ENCODE measurements at regions not wholly inside any gene's neighbourhood (a gene's known extent, or its start where the extent isn't known, plus 50 kb on each side); places are given as distances from the start of the nearest gene placed in this dataset.

DNA sequence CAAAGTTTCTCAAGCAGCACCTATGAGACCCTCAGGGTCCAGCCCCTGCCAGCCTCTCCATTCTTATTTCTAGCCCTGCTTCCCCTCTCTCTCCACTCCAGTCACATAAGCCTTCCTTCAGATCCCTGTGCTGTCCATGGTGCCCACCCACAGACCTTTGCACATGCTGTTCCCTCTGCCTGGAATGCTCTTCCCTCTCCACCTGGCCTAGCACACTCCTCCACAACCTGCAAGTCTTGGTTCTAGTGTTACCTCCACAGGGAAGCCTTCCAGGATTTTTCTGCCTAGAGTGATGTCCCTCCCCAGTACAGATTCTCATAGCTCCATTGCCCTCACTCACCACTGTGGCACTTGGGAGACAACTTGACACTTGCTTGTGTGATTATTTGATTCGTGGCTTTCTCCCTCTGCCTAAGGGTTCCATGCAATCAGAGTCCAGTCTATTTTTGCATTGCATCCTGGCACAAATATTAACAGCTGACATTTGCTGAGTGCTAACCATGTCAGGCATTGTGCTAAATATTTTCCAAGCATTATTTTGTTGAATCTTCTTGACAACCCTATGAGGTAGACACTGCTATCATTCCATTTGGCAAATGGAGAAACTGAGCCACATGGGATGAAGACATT lies 127.3 kb downstream of the SYF2 start:
- no peak for DNase-seq

DNA sequence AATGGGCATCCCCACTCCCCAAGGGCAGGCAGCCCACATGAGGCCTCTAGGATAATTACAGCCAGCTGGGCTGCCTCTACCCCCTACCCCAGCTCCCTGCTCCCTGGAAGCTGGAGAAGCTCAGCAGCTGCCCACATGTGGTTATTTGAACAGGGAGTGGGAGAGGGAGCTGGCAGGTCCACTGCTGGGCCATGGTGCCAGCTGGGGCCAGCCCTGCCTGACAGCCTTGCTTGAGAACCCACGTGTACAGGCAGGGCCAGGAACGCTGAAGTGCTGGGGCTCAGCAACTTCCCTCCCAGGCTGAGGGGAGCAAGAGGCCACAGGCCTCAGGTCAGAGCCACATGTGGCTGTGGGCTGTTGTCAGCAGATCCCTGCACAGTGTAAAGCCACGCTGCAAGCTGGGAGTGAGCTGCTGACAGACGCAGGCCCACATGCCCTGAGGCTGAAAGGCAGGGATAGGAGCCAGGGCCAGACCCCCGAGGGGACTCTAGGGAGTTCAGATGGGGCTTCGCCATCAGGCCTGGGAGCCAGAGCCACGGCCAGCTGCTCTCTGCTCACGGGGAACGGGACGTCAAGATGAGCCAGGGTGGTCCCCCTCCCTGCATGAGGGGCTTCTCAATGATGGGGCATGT lies 129.0 kb downstream of the SYF2 start:
- peak; percentile 12 for DNase-seq

DNA sequence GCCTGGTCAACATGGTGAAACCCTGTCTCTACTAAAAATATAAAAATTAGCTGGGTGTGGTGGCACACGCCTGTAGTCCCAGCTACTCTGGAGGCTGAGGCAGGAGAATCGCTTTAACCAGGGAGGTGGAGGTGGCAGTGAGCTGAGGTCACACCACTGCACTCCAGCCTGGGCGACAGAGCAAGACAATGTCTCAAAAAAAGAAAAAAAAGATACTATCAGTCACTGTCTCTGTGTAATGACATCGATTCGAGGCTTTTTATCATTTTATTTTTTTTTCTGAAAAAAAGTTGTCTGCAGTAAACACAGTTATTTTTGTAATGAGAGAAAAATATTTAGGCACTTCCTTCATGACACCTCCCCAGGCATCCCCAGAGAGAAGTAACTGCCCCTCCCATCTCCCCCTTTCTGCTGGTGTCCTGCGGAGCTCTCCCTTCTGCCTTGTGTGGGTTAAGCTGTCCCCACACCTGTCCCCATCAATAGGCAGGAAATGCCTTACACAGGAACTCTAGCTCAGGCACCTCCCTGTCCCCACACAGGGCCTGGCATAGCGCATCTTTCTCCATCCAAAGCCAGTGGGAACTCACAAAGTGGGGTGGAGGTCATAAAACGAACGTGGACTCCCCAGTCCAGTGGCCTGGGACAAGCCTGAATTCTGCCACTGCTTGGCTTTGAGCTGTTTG lies 132.0 kb downstream of the SYF2 start:
- no peak for DNase-seq

DNA sequence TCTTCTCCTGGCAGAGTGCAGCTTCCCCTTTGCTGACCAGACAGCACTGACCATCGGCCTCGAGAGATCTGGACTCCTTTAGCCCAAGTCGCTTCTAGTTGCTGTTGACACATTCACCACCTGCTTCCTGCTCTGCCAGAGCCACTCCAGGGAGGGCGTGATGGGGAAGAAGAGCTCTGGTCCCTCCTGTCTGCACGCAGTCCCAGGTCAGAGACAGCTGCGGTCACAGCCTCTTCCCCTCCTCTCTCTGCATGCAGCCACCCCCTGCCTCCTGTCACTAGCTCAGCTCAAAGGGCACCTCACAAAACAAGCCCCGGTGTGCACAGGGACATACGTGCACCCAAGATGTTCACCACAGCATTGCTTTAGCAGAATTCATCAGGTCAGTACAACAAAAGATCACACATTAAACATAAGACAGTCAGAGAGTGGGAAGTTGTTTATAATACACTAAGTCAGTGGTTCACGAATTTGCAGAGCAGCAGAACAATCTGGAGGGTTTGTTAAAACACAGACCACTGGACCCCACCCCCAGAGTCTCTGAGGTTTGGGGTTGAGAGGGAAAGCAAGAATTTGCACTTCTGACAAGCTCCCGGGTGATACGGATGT lies 132.9 kb downstream of the SYF2 start:
- no peak for DNase-seq

DNA sequence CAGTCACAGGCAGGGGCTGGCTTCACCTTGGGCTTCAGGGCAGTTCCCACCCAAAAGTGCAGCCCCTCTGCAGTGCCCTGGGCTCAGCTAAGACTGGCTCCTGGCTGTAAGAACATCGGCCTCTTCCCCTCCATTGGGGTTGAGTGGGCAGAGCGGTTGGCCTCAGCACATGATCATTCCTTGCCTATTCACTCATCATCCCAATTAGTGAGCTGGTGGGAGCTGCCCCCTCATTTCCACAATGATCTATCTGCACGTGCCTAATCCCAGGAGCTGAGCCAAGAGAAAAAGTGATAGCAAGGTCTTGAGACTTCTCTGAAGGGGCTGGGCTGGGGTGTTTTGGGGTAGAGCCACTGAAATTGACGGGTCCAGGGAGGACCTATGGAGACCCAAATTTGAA lies 133.6 kb downstream of the SYF2 start:
- no peak for DNase-seq

DNA sequence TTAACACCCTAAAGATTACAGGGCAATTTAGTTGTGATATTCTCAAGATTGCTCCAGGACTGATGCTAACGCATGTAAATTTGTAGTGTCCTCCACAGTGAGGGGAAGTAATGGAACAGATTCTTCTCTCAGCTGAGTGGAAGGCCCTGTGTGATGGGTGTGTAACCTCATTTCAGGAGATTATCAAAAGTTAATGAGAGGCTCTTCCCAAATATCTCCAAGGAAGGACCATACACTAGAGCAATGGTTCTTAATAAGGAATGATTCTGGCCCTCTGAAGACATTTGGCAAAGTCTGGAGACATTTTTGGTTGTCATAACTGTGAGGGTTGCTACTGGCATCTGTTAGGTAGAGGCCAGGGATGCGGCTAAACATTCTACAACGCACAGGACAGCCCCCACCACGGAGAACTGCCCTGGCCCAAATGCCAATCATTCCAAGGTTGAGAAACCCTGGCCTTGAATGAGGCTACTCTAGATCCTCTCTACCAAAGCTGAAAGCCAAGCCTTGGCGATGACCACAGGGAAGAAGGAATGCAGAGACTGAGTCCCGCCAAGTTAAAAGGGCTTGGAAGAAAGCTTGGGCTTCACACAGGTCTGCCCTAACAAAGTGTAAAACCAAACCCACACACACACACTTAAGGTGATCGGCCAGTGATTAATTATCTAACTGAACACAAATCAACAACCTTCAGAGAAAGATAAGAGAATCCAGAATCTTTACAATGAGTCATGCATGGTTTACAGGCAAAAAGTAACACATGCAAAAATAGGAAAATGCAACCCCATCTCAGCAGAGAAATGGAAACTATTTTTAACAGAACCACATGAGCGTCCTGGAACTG lies 135.8 kb downstream of the SYF2 start:
- no peak for DNase-seq

DNA sequence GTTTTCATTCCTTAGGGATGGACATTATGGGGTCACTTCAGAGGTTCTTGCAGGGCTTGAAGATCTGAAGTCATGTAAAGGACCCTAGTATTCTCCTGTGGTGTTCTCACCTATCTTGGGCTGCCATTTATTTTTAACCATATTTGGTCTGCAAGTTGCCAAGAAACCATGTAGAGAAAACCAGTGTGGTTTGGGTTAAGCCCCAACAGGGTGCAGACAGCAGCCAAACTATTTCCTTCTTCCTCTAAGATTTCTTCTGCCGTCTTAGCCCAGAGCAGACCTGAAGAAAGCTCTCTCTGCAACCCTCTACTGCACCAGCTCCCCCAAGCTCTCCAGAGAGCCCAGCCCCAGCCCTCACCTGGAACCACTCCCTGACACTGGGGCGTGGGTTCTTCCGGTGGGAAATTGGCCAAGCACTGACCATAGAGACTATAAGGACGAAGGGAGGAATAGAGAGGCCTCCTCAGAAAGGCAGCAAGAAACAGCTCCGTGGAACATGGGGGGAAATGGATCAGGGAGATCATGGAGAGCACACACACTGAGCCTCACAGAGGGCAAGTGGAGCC lies 136.6 kb downstream of the SYF2 start:
- no peak for DNase-seq

DNA sequence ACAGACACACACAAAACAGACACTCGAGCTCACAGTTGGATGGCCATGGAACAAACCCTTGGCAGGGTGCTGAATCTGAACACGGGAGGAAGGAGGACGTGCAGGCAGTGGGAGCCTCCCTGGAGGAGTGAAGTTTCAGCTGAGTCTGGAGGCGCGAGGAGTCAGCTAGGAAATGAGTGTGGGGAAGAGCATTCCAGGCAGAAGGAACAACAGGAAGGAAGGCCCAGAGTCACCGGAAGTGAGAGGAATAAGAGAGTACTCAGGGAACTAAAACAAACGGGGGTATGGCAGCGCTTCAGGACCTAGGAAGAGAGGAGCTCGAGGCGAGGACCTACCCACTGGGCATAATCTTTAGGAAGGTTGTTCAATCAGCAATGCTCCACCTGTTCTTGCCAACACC lies 137.3 kb downstream of the SYF2 start:
- DNase-seq = no peak

DNA sequence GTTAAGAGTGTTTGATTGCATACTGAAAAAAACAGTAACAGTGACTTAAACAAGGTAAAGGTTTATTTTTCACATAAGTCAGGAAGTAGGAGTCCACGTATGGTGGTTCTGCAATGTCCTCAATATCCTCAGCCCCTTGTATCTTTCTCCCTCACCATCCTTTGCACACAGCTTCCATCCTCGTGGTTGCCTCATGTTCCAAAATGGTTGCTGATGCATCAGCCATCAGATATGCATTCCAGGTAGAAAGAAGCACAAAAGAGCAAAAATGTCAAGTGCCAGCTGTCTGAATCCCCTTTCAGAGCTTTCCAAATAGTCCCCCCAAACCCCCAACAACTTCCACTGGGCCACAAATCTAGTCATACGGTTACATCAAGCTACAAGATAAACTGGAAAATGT lies 138.1 kb downstream of the SYF2 start:
- DNase-seq = no peak

DNA sequence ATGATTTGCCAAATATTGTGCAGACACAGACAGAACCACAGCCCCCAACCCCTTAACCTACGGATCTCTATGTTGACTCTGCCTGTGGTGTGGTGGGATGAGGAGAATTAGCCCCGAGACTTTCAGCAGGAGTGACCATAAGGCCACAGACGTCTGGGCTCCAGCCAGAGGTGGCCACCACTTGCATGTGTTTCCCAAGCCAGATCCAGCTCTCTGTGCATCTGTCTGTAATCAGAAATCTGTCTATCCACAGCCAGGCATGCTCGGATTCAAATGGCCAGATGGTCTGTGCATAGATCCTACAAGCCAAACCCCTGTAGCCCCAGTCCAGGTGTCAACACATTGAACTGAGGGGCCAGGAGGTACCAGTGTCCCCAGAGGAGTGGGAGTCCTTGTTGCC lies 140.6 kb downstream of the SYF2 start:
- DNase-seq = no peak

DNA sequence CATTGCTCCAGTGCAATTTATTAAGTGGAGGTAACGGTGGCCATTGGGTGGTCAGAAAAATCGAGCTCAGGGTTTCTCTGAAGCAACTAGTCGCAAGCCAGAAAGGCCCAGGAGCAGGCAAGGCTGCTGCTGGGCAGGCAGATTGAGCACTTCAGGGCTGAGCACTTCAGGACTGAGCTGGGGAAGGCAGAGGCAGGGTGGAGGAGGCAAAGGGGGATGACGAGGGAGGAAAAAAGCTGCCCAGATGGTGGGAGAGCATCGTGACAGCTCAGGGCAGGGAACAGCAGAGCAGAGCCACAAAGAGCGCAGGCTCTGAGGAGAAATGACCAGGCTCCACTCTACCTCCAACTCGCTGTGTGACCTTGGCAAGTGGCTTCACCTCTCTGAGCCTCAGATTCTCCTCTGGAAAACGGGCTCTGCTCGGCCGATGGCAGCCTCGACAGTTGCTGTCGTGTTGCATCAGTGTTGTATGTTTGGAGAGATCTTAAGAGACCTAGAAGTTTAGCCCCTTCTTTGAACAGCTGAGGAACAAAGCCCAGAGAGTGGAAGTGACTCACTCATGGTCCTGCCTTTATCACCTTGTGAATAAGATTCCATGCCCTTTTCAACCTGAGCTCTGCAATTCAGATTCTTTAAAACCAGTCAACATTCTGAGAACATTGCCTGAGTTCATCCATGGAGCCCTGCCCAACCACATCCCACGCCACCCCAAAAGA lies 141.4 kb downstream of the SYF2 start:
- no peak for DNase-seq

DNA sequence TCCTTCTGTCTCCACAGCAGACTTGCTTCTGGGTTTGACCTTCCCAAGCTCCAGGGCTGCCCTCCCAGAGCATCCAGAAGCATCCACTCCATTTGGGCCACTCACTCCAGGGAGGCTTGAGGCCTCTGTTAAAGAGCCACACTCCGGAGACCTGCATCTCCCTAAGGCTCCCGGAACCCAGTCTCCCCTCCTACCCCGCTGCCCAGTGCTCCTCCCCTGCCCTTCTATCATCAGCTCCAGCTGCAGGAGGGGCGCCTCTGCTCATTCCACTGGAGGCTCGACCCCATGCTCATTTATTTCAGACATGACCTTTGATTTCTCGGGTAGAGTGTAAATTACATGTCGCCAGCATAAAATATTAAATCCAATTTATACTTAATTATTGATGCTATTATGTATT lies 142.5 kb downstream of the SYF2 start:
- no peak for DNase-seq

DNA sequence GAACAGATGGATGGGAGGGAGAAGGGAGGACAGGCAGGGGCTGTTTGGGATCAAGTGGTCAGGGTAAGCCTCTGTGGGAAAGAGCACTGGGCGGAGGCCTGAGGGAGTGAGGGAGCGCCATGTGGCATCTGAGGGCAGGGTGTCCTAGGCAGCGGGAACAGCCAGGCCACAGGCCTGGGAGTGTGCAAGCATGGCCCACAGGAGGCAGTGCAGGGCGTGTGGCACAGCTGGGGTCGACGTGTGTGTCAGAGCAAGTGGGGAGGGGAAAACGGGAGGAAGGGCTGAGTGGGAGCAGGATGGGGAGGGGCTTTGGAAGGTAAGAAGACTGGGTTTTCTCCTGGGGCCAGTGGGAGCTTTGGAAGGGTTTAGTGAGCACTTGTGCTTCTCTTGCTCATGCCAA lies 143.4 kb downstream of the SYF2 start:
- no peak for DNase-seq

DNA sequence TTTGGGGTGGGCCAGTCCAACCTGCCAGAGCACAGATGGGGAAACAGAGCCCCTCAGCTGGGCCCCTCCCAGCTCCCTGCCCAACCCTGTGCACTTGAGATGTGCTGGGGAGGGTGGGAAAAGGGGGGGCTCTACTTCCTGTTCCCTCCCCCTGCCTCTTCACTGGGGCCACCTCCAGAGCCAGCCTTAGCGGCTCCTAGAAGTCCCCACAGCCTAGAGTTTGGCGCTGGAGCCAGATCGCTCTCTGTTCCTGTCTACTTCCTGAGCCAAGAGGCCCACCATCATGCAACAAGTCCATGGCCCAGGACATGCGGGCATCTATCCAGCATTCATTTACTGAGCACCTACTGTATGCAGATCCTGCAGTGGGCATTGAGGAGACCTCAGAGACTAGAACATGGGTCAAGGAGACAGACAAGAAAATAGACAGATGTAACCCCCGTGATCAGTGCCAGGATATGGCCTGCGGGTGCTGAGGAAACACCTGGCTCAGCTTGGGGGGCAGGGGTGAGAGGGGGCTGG lies 144.1 kb downstream of the SYF2 start:
- DNase-seq = no peak

DNA sequence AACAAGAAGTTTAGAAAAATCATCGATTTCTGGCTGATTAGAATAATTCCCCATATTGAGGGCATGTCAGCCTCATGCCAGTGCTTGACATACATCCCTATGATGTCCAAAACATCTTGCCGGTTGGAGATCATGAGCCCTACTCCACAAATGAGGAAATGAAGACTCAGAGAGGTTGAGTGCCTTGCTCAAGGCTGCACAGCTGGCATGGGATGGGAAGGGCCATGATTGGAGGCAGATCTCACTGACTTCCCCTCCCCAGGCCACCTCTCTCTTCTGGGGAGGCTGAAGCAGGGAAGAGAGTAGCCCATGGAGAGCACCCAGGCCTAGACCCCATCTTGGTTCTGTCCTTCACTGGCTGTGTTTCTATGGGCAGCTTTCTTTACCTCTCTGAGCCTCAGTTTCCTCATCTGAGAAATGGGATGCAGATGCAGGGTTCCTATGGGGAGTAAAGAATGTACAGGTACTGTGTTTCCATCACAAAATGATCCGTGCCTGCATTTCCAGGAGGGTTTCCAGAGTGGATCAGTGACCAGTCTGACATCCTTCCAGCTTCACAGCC lies 145.7 kb downstream of the SYF2 start:
- DNase-seq = no peak

DNA sequence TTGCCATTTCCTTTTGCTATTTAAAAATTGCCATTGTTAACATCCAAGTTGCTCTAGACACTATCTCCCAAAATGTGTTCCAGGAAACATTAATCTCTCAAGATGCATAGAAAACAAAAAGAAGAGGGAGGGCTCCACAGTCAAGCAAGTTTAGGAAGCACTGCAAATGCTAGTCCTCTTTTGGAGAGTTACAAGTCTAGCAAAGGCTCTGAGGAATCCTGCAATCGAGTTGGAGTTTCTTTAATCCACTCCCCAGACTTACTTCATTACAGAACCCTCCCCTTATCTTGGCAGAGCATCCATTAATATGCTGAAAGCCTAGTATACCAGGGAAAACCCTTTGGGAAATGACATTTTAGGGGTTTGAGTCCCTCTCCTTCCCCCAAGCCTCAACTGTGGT lies 147.9 kb downstream of the SYF2 start:
- no peak for DNase-seq

DNA sequence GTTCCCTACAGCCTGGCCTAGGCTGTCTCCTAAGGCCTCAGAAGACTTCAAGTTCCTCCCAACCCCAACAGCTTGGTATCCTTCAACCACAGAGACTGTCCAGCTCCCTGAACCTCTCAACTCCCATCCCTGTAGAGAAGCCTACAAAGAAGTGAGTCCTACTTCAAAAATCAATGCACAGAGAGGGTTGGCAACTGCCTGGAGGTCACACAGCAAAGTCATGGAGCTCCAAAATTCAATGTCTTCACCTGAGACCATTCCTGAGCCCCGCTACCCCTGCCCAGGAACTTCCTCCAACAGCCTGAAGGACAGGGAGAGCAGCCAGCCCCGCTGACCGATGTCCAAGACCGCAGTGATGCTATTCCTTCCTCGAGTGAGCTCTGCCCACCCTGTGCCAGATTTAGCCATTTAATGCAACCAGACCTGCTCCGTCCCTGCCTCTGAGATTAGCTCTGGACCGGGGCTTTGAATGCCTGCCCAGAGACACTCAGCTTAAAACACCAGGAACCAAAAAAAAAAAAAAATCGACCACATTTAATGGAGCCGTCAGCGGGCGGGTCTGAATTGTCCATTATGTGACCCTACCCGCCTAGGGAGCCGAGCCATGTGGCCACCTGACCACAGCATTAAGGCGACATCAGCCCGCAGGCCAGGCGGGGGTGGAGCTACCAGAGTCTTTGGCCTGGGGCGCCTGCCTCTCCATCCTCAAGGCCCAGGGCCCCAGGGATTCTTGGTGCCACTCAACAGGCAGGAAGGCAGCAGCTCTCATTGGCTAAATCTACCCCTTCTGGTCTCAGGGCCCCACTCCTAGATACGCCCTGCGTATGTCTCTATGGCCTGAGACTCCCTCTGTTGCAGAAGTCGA lies 148.6 kb downstream of the SYF2 start:
- no peak for DNase-seq

DNA sequence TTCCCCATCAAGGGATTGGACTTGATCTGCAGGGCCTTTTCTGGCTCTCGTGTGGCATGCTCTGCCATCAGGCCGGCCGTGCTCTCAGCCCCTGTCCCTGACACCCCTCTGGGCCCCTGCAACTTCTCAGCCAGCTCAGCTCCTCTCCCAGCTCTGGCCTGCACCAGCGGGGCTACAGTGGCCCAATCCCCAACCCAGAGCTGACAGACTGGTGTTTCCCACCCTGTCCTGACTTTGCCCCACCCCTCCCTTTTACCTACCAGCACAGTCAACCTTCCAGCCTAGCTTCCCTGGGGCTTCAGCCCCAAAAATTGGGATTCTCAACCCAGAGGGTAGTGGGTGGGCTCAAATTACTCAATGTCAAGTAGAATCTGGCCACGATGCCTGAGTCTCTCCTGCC lies 149.3 kb downstream of the SYF2 start:
- no peak for DNase-seq

DNA sequence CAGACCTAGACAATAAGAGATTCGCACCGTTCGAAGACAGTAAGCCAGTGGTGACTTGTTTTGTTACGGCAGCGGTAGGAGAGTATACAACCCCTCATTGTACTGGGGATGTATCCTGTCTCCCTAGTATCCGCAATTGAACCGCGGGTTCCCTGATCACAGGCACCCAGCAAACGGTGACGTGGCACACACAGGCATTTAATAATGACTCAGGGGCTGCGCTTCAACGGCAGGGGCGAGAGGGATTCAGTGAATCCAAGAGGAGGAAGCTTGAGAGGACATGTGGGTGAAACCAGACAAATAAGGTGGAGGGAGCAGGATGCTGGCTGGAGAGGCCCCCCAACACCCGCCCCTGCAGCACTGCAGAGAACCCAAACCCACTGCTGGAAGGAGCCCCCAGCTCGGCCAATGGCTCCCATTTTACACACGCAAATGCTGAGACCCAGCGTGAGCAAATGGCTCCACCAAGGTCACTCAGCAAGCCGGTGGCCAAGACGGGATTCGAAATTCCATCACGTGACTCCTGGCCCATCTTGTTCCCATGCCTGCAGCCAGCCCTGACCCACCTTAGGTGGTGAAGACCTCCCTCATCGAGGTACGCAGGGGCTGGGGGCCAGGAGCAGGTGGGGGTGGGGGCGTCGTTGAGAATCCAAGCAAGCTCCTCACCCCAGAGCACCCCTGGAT lies 149.9 kb downstream of the SYF2 start:
- no peak for DNase-seq
